ENCODE measurements at regions not wholly inside any gene's neighbourhood (a gene's known extent, or its start where the extent isn't known, plus 50 kb on each side); places are given as distances from the start of the nearest gene placed in this dataset.

- no peak for DNase-seq (ENCODE audit: low read depth)
- no peaks in the 10 kb centered on the region for H3K36me3 ChIP-seq (ENCODE audit: control insufficient read depth, insufficient read depth, low read length)
Measured at GRCh38 chr3:164453714-164454113, 624.6 kb downstream of the SI start.

GRCh38 chr3:164452707-164453106 lies 625.6 kb downstream of the SI start:
- no peak for FAIRE-seq
- DNase-seq (ENCODE audit: low read depth), result no peak
- no peak overlapping the region for H3K4me3 ChIP-seq (ENCODE audit: low read depth, low read length)
- no peaks in the 10 kb centered on the region for H3K36me3 ChIP-seq (ENCODE audit: control insufficient read depth, insufficient read depth, low read length)
- H3K27me3 ChIP-seq (ENCODE audit: control insufficient read depth, insufficient read depth, low read length), result no peaks in the 10 kb centered on the region
- TF ChIP-seq, protein P1, sequence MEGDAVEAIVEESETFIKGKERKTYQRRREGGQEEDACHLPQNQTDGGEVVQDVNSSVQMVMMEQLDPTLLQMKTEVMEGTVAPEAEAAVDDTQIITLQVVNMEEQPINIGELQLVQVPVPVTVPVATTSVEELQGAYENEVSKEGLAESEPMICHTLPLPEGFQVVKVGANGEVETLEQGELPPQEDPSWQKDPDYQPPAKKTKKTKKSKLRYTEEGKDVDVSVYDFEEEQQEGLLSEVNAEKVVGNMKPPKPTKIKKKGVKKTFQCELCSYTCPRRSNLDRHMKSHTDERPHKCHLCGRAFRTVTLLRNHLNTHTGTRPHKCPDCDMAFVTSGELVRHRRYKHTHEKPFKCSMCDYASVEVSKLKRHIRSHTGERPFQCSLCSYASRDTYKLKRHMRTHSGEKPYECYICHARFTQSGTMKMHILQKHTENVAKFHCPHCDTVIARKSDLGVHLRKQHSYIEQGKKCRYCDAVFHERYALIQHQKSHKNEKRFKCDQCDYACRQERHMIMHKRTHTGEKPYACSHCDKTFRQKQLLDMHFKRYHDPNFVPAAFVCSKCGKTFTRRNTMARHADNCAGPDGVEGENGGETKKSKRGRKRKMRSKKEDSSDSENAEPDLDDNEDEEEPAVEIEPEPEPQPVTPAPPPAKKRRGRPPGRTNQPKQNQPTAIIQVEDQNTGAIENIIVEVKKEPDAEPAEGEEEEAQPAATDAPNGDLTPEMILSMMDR (IDR thresholded peaks at IDR 0.05; ENCODE audit: insufficient read depth, low read length, severe bottlenecking), result no peak

More at GRCh38 chr3:164453714-164454113, 624.6 kb downstream of the SI start:
- Histone ChIP-seq H3K4me3 (ENCODE audit: low read depth, low read length) (no peak overlapping the region), H3K27me3 (ENCODE audit: control insufficient read depth, insufficient read depth, low read length) (no peaks in the 10 kb centered on the region)
- no peak for FAIRE-seq
- TF ChIP-seq, protein P1 (IDR thresholded peaks at IDR 0.05; ENCODE audit: insufficient read depth, low read length, severe bottlenecking), result no peak

DNA sequence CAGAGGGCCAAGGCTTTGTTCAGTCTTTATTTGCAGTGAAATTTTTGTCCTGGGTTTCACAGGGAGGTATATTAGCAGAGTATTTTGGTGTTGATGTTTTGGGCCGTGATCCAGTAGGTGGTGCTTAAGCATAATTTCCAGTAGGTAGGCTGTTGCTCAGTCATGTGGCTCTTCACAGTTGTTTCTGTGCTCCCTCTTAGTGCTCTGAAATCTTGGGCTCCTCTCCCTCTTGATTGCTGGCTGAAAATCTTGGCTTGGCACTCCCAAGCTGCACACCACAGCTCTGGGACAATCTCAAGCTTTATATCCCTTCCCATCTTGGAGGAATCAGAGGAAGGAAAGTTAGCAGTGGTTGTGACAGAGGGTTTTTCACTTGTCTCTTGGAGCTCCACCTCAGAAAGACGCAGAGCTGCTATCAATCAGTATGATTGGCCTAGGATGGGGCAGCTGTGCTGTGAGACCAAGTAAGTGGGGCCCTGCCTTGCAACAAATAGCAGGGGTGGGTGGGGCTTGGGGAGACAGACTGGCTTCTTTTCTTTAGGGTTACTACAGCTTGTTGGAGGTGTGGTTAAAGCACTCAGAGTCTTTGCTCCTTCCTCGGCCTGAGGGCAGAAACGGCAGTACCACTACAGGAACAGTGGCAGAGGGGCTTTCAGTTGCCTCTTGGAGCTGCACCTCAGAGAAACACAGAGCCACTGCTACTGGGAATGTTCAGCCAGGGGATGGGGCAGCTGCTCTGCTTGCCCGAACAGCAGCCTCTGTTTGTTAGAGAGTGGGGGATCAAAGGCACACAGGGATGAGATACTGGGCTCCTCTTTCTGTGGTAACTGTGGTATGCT lies 627.0 kb downstream of the SI start:
- FAIRE-seq (no peak), DNase-seq (ENCODE audit: low read depth) (no peak)
- TF ChIP-seq, protein P1 (IDR thresholded peaks at IDR 0.05; ENCODE audit: insufficient read depth, low read length, severe bottlenecking), result no peak
- no peaks in the 10 kb centered on the region for H3K36me3 ChIP-seq (ENCODE audit: control insufficient read depth, insufficient read depth, low read length)
- no peak overlapping the region for H3K4me3 ChIP-seq (ENCODE audit: low read depth, low read length)
- no peaks in the 10 kb centered on the region for H3K27me3 ChIP-seq (ENCODE audit: control insufficient read depth, insufficient read depth, low read length)

DNA sequence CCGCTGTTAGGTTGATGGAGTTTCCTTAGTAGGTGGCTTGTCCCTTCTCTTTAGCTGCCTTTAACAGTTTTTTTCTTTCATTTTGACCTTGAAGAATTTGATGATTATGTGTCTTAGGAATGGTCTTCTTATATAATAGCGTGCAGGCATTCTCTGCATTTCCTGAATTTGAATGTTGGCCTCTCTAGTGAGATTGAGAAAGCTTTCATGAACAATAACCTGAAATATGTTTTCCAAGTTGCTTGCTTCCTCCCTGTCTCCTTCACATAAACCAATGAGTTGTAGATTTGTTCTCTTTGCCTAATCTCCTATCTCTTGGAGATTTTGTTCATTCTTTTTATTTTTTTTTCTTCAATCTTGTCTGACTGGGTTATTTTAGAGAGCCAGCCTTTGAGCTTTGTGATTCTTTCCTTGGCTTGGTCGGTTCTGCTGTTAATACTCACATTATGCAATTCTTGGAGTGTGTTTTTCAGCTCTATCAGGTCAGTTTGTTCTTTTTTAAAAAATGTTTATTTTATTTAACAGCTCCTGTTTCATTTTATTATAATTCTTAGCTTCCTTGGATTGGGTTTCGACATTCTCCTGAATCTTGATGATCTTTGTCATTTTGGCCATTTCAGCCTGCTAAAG lies 627.9 kb downstream of the SI start:
- FAIRE-seq, result no peak
- DNase-seq (ENCODE audit: low read depth), result no peak
- TF ChIP-seq, protein P1 (IDR thresholded peaks at IDR 0.05; ENCODE audit: insufficient read depth, low read length, severe bottlenecking), result no peak
- Histone ChIP-seq H3K4me3 (ENCODE audit: low read depth, low read length) (no peak overlapping the region), H3K36me3 (ENCODE audit: control insufficient read depth, insufficient read depth, low read length) (no peaks in the 10 kb centered on the region), H3K27me3 (ENCODE audit: control insufficient read depth, insufficient read depth, low read length) (no peaks in the 10 kb centered on the region)

DNA sequence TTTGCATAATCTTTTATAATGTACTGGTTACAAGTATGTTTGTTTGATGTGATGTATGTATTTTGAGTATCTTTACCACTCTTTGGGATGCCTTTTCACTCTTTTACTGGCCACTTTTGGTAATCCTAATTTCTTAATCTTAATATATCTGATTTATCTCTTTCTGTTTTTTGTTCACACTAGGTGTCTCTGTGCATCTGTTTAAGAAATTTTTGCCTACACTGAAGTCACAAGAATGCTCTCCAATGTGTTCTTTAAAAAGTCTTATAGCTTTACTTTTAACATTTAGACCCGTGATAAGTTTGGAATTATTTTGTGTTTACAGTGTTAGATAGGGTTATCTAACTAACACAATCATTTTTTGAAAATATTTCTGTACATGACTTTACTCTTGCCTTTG lies 659.1 kb downstream of the SI start:
- TF ChIP-seq, protein P1 (IDR thresholded peaks at IDR 0.05; ENCODE audit: insufficient read depth, low read length, severe bottlenecking), result no peak
- DNase-seq (ENCODE audit: low read depth), result no peak
- Histone ChIP-seq H3K27me3 (ENCODE audit: control insufficient read depth, insufficient read depth, low read length) (no peaks in the 10 kb centered on the region), H3K36me3 (ENCODE audit: control insufficient read depth, insufficient read depth, low read length) (no peaks in the 10 kb centered on the region), H3K4me3 (ENCODE audit: low read depth, low read length) (no peak overlapping the region)
- no peak for FAIRE-seq
